CD4-positive, alpha-beta T cell treated with Interleukin-17A for 4 hours (primary cell): ENCODE measurements at regions not wholly inside any gene's neighbourhood (a gene's known extent, or its start where the extent isn't known, plus 50 kb on each side); places are given as distances from the start of the nearest gene placed in this dataset.
"Not testable (repeated sequence)": the region's sequence is repeated elsewhere in the genome, so short reads cannot be mapped to it uniquely, and the experiment has no call there.

ENCODE experiments used
- DNase-seq: peaks from one replicate; pipeline ENCODE4 v3.0.0-alpha.2; 2020; ENCODE audit warnings: mixed read lengths

- no peak for DNase-seq
Measured at GRCh38 chr12:131399000-131399399, 311.9 kb upstream of the SFSWAP start.

DNA sequence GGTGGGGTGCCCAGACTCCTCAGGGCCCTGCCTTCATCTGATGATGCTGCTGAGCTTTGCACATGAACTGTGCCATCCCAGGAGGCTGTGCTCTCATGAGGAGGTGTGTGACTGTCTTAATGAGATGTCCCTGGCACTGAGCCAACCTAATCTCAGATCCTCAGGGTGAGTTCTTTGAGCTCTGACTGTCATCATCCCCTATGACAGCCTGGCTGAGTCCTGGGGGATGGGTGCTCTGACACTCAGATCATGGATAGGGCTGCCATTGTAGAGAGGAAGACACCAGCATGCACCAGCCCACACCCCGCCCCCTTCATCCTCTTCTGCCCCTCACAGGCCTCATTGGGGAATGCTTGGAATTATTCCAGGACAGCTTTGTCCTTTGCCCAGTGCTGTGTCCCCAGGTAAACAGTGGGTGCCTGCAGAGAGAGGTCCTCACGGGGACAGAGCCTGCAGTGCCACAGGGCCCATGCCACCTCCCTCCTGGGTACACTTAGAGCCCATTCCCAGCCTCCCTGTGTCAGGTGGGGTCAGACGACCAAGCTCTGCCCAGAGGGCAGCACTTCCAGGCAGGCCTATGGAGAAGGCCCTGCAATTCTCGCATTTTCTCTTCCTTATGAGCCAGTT is 310.1 kb upstream of the SFSWAP start:
- not testable (repeated sequence) for DNase-seq

DNA sequence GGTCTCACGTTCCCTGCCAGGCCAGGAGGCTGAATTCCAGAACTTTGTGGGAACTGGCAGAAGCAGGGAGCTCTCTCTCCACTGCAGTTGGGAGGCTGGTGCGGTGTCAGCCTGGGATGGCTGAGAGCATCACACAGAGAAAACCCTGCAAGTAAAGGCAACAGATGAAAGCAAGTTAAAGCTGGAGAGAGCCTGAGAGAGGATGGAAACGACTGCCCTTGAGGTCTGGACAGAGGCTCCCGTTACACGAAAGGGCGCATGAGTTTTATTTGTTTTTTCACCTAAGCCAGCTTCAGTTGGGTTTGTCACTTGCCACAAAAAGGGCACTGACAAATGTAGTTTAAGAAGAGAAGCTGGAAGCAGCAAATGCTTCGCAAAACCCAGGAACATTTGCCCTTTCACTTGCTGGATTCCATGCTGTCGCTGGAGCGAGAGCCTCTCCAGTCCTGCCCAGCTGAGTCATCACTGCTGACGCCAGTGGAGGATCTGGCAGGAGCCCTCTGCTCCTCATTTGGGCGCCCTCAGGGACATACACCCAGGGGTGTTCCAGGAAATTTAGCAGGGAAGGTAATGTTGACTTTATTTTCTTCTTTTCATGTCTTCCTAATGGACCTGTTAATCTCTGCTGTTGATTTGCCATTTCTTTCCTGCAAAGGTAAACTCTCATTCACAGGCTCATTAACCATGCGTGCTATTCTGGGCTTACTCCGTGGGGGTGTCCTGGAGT is 308.8 kb upstream of the SFSWAP start:
- DNase-seq = not testable (repeated sequence)

DNA sequence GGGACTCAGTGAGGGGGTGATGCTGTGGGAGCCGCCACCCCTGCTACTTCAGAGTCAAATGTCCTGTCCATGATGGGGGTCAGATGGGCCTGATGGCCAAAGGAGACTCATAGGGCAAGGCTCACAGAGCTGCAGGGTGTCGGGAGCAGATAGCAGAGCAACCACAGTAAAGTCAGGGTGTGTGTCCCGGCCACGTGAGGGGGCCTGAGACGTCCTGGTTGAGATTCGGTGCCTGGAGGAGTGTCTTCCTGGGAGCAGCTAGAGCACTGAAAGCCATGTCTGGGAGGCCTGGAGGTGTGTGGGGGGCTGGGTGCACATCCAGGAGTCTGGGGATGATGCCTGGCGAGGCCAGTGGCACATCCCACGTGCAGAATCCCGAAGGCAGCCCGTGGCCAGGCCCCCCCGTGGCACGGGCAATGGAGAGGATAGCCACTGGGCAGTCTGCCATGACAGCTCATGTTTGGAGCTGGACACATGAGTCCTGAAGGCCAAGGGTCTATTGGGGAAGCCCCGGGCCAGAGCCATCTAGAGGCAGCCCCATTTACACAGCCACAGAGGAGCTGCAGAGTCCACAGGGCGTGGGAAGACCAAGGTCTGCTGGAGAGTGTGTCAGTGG is 308.0 kb upstream of the SFSWAP start:
- DNase-seq = no peak

GRCh38 chr12:131403676-131404075 is 307.2 kb upstream of the SFSWAP start:
- no peak for DNase-seq

DNA sequence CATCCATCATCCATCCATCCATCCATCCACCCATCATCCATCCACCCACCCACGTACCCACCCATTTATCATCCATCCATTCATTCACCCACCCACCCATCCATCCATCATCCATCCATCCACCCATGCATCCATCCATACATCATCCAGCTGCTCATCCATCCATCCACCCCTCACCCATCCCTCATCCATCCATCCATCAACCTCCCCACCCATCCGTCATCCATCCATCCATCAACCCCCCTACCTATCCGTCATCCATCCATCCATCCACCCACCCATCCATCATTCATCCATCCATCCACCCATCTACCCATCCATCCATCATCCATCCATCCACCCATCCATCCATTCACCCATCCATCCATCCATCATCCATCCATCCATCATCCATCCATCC is 306.2 kb upstream of the SFSWAP start:
- DNase-seq = no peak

DNA sequence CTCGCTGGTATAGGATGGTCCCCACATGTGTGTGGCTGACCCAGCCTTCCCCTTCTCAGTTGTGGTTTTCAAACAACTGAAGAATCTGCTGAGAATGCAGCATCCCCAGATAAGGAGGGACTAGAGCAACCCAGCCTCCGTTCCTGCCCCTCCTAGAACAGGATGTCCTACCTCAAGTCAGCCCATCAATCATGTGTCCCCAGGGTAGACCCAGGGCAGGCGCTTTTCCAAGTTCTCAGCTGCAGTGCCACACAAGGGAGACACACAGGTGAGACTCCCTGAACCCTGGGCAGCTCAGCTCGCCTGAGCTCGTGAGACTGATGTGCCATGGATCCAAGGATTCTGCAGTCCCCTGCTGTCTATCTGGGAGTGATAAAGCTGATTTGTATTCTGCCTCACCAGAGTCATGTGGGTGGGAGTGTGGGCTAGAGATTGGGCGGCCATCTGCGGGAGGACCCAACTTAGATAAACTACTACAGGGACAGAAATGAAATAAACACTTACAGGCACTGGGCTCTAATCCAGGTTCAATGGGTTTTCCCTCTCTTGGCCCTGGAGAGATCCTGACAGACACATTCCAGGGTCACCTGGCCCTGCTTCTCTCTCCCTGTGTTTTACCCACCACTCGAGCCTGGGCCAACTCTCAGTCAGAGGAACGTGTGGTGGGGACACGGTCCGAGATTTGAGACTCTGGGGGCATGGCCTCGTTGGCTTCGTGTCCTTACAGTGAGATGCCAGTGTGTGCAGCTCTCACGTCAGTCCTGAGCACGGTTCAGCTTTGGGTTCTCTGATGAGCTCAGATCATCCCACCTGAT is 303.5 kb upstream of the SFSWAP start:
- DNase-seq = no peak

GRCh38 chr12:131408036-131408365 is 302.9 kb upstream of the SFSWAP start:
- no peak for DNase-seq

- DNase-seq = no peak
Measured at GRCh38 chr12:131408484-131408883, 302.4 kb upstream of the SFSWAP start.

DNA sequence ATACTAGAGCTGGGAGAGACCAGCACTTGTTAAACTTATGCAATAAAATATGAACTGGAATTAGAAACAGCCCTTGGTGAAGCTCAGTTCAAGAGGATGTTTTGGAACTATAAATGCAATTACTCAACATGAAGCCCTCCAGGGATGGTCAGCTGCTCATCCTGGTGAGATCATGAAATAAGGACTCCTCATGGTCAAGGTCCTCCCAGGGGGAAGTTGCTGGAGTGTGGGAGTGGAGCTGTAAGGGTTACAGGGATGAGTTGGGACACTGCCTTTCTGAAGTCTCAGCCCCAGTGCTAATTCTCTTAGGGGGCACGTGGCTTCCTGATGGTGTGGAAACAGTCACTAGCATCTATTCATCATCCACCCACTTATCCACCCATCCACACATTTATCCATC is 301.7 kb upstream of the SFSWAP start:
- no peak for DNase-seq

DNA sequence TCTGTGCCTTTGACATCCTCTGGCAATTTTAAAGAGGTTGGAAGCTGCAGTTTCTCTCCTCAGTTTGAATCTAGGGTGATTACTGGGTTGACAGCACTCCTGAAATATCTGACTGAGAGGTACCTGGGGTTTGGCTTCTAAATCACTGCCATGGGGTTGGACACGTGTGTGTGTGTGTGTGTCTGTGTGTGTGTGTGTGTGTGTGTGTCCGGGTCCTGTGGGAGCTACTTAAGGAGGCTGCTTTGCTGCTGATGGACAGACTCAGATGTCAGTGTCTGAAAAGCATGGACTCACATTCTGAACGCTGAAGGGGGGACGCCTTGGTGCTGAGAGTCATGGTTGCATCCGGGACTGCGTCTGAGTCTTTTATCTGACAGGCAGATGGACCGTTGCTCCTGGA is 299.1 kb upstream of the SFSWAP start:
- DNase-seq = not testable (repeated sequence)

DNA sequence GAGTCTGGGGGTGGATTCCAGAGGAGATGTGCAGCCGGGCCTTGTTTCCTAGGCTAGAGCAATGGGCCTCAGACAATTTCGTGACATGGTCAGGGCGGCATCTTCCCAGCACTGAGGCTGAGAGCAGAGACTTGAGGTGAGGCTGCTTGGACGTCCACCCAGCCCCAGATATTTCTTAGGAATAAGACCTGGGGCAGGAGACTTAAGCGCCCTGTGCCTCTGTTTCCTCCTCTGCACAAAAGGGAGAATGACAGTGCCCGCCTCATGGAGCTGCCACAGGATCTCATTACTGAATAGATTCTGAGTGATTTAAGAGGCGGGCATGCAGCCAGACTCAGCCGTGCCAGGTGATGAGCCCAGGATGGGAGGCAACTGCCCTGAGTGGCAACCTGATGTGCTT is 297.9 kb upstream of the SFSWAP start:
- DNase-seq = no peak

GRCh38 chr12:131413471-131413870 is 297.4 kb upstream of the SFSWAP start:
- no peak for DNase-seq

GRCh38 chr12:131414155-131414922 is 296.6 kb upstream of the SFSWAP start:
- not testable (repeated sequence) for DNase-seq

- DNase-seq = no peak
Measured at GRCh38 chr12:131415781-131416180, 295.1 kb upstream of the SFSWAP start.

- no peak for DNase-seq
Measured at GRCh38 chr12:131418121-131418520, 292.8 kb upstream of the SFSWAP start.

DNA sequence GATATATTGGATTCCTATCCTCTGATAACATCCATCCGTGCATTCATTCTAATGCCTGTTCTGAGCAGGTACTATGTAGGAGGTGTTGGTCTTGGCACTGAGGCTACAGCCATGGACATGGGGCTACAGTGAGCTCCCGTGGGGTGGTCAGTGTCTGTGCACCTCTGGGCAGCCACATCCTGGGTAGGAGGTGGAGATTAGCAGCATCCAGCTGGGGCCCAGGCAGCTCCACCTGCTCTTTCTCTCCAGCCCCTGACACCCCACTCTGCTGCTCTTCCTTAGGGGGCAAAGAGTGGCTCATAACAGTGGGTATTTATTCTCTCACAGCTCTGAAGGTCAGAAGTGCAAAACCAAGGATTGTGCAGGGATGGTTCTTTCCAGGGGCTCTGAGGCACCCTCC is 292.0 kb upstream of the SFSWAP start:
- DNase-seq = no peak

- no peak for DNase-seq
Measured at GRCh38 chr12:131420867-131421447, 289.9 kb upstream of the SFSWAP start.

GRCh38 chr12:131421509-131422186 is 289.2 kb upstream of the SFSWAP start:
- DNase-seq = no peak

DNA sequence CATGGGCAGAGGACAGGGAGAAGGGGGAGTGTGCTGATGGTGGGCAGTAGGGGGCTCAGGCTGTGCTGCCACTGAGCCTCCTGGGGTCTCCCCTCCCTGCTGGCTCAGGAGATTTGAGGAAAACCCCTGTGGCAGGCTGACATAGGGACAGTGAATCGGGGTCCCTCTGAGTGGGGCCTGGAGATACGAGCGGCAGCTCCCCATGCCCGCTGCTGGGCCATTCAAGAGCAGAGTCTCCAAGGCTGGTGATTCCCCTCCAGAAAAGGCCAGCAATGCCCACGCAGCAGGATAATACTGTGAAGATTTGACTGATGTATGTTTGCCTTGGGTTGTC is 288.7 kb upstream of the SFSWAP start:
- DNase-seq = no peak

DNA sequence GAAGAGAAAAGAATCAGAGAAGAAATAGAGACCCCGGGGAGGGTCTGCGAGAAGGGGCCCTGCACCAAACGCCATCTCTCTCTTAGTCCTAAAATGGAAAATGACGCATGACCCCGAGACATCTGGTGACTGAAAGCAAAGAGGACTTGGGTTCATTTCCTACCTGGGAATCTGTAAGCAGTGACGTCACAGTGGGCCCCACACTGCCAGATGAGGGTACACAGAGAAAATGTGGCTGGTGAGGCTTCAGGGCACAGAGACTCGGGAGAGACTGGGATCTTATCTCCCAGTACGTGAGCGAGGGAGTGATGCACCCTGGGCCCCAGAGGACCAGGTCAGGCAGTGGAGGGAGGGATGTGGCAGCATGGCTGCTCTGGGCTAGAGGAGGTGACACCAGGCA is 288.1 kb upstream of the SFSWAP start:
- no peak for DNase-seq

GRCh38 chr12:131424270-131424669 is 286.6 kb upstream of the SFSWAP start:
- no peak for DNase-seq
